IMR-90 (cell line): ENCODE measurements at regions not wholly inside any gene's neighbourhood (a gene's known extent, or its start where the extent isn't known, plus 50 kb on each side); places are given as distances from the start of the nearest gene placed in this dataset.

ENCODE experiments used
- BHLHE40 ChIP-seq: fragments of 150-350 bp; IDR thresholded peaks from 2 replicates; pipeline ENCODE4 v1.6.1; 2016; ENCODE audit warnings: mild to moderate bottlenecking, low read depth, low read length
- CEBPB ChIP-seq: IDR thresholded peaks from 2 replicates; pipeline ENCODE4 v1.6.1; 2012; ENCODE audit warnings: low read depth, low read length, improper control_type of control experiment
- CHD1 ChIP-seq: IDR thresholded peaks from 2 replicates; pipeline ENCODE4 v1.6.1; 2012; ENCODE audit warnings: low read depth, low read length, improper control_type of control experiment
- CTCF ChIP-seq: conservative IDR thresholded peaks from 2 replicates; pipeline ENCODE4 v1.5.1; 2012; ENCODE audit warnings: mild to moderate bottlenecking, low read depth, low read length, improper control_type of control experiment
- ELK1 ChIP-seq: fragments of 150-350 bp; IDR thresholded peaks from 2 replicates; pipeline ENCODE4 v1.6.1; 2016; ENCODE audit warnings: low read depth, mild to moderate bottlenecking, low read length, moderate library complexity, borderline replicate concordance
- MAFK ChIP-seq: IDR thresholded peaks from 2 replicates; pipeline ENCODE4 v1.6.1; 2012; ENCODE audit warnings: low read depth, low read length, improper control_type of control experiment
- MAZ ChIP-seq: IDR thresholded peaks from 2 replicates; pipeline ENCODE4 v1.6.1; 2012; ENCODE audit warnings: low read depth, mild to moderate bottlenecking, low read length, improper control_type of control experiment, moderate library complexity, borderline replicate concordance
- MXI1 ChIP-seq: IDR thresholded peaks from 2 replicates; pipeline ENCODE4 v1.6.1; 2012; ENCODE audit warnings: low read depth, mild to moderate bottlenecking, low read length, moderate library complexity, borderline replicate concordance
- NFE2L2 ChIP-seq: fragments of 150-350 bp; IDR thresholded peaks from 2 replicates; pipeline ENCODE4 v1.6.1; 2016; ENCODE audit warnings: low read depth, mild to moderate bottlenecking, low read length
- POLR2A ChIP-seq: IDR thresholded peaks from 2 replicates; pipeline ENCODE4 v1.6.1; 2012; ENCODE audit warnings: mild to moderate bottlenecking, low read depth, low read length
- RAD21 ChIP-seq: IDR thresholded peaks from 2 replicates; pipeline ENCODE4 v1.6.1; 2012; ENCODE audit warnings: low read length, improper control_type of control experiment
- RCOR1 ChIP-seq: IDR thresholded peaks from 2 replicates; pipeline ENCODE4 v1.6.1; 2012; ENCODE audit warnings: mild to moderate bottlenecking, low read length, improper control_type of control experiment; ENCODE audit not compliant: insufficient replicate concordance
- RFX5 ChIP-seq: IDR thresholded peaks from 2 replicates; pipeline ENCODE4 v1.8.0; 2012; ENCODE audit warnings: low read depth, mild to moderate bottlenecking, low read length, moderate library complexity
- TF ChIP-seq, protein P1 (sequence below): fragments of 150-350 bp; IDR thresholded peaks from 2 replicates; pipeline ENCODE4 v1.6.1; 2017; ENCODE audit warnings: mild to moderate bottlenecking, antibody characterized with exemption, low read length, low read depth

DNA sequence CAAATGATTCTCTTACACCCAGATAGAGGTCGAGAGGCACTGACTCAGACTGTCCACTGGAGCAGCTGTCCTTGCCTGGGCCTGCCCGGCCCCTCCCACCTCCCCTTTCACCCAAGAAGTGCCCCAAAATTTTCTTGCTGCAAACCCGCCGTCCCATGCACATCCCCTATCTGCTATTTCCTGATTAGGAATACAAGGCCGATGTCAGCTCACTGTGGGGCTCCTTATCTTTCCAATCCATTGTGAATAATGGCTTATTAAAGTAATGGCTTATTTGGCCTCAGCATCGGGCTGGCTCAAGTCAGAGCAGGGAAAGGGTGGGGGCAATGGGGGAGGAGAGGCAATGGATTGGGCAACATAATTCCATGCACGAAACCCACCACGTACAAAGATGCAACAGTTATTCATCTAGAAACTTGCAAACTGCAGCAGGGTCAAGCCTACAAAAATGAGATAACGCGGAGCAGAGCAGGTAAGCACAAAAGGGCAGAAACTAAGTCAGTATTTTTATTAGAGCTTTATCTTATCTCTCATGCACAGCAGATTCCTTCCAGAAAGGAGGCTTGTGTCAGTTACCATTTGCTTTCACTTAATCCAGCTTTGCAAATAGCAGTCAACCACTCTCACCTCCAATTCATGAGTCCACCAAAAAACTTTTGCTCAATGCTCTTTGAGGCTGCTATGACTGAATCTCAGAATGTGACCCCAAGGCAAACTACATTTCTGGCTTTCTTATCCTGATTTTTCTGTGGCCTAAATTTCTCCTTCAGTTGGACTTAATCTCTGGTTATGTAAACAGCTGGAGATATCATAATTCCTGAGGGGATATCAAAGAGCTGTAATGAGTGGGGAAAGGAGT lies 138.2 kb upstream of the OSMR start:
- TF ChIP-seq CTCF = no peak
- TF ChIP-seq POLR2A = no peak
- no peak for TF ChIP-seq NFE2L2
- TF ChIP-seq BHLHE40 = no peak
- TF ChIP-seq MAZ = no peak
- TF ChIP-seq MXI1 = no peak
- no peak for TF ChIP-seq RFX5
- no peak for TF ChIP-seq RCOR1
- TF ChIP-seq MAFK = no peak
- TF ChIP-seq CEBPB = no peak
- TF ChIP-seq, protein P1, sequence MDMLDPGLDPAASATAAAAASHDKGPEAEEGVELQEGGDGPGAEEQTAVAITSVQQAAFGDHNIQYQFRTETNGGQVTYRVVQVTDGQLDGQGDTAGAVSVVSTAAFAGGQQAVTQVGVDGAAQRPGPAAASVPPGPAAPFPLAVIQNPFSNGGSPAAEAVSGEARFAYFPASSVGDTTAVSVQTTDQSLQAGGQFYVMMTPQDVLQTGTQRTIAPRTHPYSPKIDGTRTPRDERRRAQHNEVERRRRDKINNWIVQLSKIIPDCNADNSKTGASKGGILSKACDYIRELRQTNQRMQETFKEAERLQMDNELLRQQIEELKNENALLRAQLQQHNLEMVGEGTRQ = no peak
- TF ChIP-seq ELK1 = no peak
- TF ChIP-seq RAD21 = no peak
- TF ChIP-seq CHD1 = no peak
